GM18507 (cell line): ENCODE measurements at regions not wholly inside any gene's neighbourhood (a gene's known extent, or its start where the extent isn't known, plus 50 kb on each side); places are given as distances from the start of the nearest gene placed in this dataset.
"Not testable (repeated sequence)": the region's sequence is repeated elsewhere in the genome, so short reads cannot be mapped to it uniquely, and the experiment has no call there.

Experiments
- DNase-seq: peaks from one replicate; pipeline ENCODE4 v3.0.0; 2011; ENCODE audit warnings: low read depth; ENCODE audit not compliant: insufficient read length; ENCODE audit errors: extremely low spot score
- FAIRE-seq: peaks from 2 replicates; lab custom pipeline; 2011; peaks lifted over from hg19 to GRCh38; lab: Jason Lieb, UNC

- FAIRE-seq (no peak), DNase-seq (no peak)
Measured at GRCh38 chrX:125175991-125176584, 143.6 kb upstream of the TEX13C start.

- FAIRE-seq (no peak), DNase-seq (no peak)
Measured at GRCh38 chrX:125193921-125194320, 125.8 kb upstream of the TEX13C start.

DNA sequence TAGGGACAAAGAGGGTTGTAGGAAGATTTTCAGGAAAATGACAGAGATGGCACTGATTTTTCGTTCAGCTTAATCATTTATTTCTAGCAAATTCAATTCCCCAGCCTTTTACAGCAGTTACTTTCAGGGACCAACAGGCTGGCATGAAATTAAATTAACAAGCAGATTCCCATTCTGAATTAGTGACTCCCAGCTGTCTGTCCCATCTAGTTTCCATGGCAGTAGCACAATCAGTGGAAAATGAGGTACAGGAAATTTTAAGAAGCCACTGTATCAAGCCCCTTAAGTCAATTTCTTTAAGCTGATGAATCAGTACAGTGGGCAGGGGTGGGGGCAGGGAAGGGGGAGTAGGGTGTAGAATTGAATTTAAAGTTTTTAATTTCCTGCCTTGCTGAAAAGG, 121.1 kb upstream of the TEX13C start:
- DNase-seq (no peak), FAIRE-seq (no peak)

DNA sequence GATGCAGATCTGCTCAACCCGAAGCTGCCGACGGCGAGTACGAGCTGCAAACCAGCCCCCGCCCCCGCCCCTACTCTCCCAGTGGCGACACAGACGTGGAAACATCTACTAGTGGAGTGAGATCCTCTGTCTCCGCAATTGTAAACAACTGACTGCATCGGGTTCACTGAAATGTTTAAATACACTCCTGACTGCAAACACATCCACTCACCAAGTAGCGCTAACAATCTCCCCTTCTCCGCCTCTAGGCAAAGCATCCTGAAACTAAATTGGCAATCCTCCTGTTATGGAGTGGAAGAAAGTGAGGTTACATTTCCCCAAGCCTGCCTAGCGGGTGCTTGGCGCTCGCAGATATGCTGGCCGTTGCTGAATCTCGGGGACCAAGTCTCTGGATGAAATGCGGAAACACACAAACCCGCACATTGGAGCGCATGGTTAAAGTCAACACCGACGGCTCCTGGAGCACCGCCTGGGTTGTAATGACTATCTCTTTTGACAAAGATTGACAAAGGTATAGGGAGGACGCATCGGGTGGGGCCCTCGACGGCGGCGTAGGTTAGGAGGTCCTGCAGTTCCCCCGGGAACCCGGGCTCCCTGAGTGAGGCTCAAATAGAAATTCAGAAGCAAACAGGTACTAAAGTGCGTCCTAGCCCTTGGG, 117.0 kb upstream of the TEX13C start:
- DNase-seq (no peak), FAIRE-seq (no peak)

DNA sequence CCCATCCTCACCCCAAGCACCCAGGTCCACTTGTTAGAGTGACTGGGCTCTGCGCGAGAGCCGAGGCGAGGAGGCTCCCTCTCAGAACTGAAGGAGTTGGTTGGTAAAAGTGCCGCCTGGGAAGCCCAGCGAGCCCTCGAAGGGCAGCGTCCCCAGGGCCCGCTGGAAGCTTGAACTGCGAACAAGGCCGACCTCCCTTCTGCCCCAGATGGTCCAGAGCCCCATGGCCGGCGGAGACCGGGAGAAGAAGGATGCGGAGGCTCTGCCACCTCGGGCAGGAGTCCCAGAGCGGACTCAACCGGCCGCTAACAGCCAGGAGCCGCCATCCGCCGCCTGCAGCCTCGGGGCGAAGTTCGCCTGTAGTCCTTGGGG, 116.3 kb upstream of the TEX13C start:
- DNase-seq (no peak), FAIRE-seq (no peak)

DNA sequence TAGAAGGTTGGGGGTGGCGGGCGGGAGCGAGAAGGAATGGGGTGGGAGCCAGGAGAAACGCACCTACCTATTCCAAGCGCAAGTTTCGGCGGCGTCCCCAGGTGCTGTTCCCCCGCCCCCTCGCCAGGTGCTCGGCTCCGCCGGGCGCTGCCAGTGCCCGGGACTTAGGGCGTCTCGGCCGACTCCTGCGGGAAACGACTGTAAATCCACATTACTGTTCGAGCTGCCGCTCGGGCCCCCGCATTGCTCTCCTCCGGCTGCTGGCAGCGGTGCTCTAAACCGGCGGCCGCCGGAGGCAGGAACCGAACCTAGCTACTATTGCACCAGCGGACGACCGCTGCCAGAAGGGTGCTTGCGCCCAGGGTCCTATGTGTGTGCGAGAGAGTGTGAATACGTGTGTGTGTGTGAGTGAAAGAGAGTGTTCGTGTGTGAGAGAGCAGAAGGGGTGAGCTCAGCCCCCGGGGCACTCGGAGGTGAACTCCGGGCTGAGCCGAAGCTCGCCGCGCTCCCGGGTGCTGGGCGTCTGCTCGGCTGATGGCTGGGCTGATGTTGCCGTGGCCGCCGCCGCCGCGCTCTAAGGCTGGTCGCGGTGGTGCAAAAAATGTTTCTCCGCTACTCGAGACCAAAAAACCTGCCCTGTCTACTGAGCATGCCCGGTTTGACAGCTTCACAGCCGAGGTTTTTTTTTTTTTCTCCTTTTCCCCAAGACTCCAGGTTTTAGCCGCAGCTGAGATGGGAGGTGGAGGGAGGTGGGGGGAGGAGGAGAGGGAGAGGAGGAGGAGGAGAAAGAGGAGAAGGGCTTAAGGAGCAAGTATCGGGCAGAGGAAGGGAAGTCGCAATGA, 115.7 kb upstream of the TEX13C start:
- DNase-seq (no peak), FAIRE-seq (no peak)

GRCh38 chrX:125204681-125205132, 115.0 kb upstream of the TEX13C start:
- DNase-seq, result no peak
- FAIRE-seq, result no peak

GRCh38 chrX:125205133-125205917, 114.3 kb upstream of the TEX13C start:
- no peak for DNase-seq

DNA sequence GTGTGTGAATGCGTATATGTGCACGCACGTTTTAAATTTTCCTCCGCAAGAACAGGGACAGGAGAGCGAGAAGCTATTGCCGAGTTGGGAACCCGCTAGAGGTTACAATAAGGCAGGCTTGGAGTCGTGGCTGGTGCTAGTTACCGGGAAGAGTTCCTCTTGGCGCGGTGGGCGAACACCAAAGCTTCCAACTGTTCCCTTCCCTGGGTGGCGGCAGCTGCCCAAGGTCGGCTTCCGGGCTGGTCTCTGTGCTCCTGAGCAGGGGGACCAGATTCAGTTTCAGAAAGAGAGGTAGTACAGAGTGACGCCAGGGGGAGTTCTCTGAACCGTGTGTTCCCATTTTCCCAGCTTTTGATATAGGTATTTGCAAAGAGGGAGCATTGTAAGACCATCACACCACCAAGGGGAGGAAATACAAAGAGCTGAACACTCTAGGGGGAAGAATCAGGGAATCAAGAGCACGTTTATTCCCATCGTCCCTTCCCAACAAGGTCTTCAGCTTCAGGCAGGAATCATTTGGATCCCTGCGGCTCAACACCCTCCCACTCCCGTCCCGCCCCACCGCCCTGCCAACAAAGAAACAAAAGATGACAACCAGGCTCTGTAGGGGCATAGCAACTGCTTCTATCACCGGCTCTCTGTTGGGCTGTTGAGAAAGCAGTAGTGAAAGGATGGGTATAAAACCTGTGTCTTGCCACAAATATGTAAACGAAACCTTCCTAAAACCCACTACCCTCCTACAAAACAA, 113.6 kb upstream of the TEX13C start:
- FAIRE-seq (no peak), DNase-seq (no peak)

More at GRCh38 chrX:125205133-125205917, 114.3 kb upstream of the TEX13C start:
- no peak for FAIRE-seq

GRCh38 chrX:125210146-125210545, 109.5 kb upstream of the TEX13C start:
- no peak for DNase-seq
- FAIRE-seq, result no peak

DNA sequence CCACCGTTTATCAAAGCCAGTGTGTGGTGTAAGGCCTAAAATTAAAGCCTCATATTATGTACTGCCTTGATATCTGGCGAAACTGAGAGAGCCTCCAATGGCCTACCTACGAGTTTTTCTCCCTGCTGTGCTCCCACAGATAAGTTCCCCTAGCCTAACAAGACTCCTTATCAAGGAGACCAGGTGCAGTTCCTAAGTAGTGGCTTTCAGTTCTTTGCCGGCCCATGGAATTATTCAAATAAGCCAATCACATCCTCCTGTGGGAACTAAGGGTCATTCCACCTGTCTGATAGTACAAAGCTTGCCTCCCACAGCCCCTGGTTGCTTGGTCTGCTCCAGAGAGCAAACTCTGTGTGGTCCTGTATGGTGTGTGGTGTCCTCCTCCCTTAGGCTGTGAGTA, 99.8 kb upstream of the TEX13C start:
- no peak for DNase-seq
- FAIRE-seq, result no peak

DNA sequence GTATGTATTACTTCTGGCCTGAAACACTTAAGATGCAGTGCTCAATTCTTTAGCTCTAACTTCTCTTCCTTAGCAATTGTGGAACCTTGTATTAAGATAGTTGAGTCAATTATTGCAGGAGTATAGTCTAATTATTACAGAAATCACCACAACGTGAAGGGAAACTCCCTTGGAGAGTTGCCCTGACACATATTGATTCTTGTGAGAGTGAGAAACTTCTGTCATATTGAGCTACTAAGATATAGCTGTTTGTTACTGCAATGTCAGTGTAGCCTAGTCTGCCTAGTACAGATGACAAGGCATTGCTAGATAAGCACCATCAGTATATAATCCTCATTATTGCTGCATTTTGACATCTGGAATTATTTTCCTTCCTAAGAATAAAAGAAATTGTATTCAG, 82.7 kb upstream of the TEX13C start:
- FAIRE-seq, result no peak
- DNase-seq, result no peak

- DNase-seq (no peak), FAIRE-seq (no peak)
Measured at GRCh38 chrX:125248931-125249330, 70.7 kb upstream of the TEX13C start.

GRCh38 chrX:125255759-125256158, 63.9 kb upstream of the TEX13C start:
- DNase-seq, FAIRE-seq: not testable (repeated sequence)

DNA sequence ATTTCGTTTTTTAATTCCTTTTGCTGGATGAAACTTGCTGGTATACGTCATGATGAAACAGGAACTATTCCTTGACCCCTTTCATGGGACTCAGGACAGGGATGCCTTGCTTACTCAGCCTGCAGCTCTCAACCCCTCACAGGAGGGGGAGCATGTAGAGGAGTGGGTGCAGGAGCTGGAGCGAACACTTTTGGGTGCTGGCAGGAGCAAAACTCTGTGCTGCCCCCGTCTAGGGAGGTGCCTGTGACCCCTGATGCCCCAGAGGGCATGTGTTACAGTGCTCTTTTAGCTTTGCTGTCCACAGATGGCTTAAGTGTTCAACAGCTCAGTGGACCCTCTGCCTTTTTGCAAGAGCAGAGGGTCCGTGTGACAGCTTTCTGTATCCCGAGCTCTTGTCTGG, 56.8 kb upstream of the TEX13C start:
- FAIRE-seq, result no peak
- DNase-seq, result no peak

- FAIRE-seq (no peak), DNase-seq (no peak)
Measured at GRCh38 chrX:125266153-125266660, 53.5 kb upstream of the TEX13C start.
